Spleen (tissue), 11 donors: ENCODE measurements at regions not wholly inside any gene's neighbourhood (a gene's known extent, or its start where the extent isn't known, plus 50 kb on each side); places are given as distances from the start of the nearest gene placed in this dataset.
"Not testable (repeated sequence)": the region's sequence is repeated elsewhere in the genome, so short reads cannot be mapped to it uniquely, and the experiment has no call there.

Experiments
- DNase-seq: peaks from one replicate; pipeline ENCODE4 v3.0.0-alpha.2; 2020
- H3K27ac ChIP-seq, 8 donors: fragments of 200-600 bp; sonication (generic) in 7 of 8; 1 replicate in 4 of 8; 2 replicates in 4 of 8; pipeline versions ENCODE4 v1.5.0 to v1.8.0; 2016 to 2021; ENCODE audit warnings: inconsistent platforms in 4 of 8, mild to moderate bottlenecking in 4 of 8, moderate library complexity in 1 of 8
- H3K27me3 ChIP-seq, 7 donors: fragments of 200-600 bp; sonication (generic) in 6 of 7; replicated peaks in 1 of 7; 1 replicate in 4 of 7; 2 replicates in 3 of 7; pipeline versions ENCODE4 v1.5.0 to v1.8.0; 2016 to 2021; ENCODE audit warnings: inconsistent platforms in 3 of 7, mild to moderate bottlenecking in 1 of 7
- H3K36me3 ChIP-seq, 6 donors: fragments of 200-600 bp; sonication (generic) in 5 of 6; 1 replicate in 4 of 6; 2 replicates in 2 of 6; pipeline versions ENCODE4 v1.5.0 to v1.8.0; 2016 to 2021; ENCODE audit warnings: inconsistent platforms in 2 of 6
- H3K4me1 ChIP-seq, 6 donors: fragments of 200-600 bp; sonication (generic) in 5 of 6; 1 replicate in 3 of 6; 2 replicates in 3 of 6; pipeline versions ENCODE4 v1.5.0 to v1.8.0; 2016 to 2021; ENCODE audit warnings: inconsistent platforms in 3 of 6
- H3K4me3 ChIP-seq, 8 donors: fragments of 200-600 bp; sonication (generic) in 7 of 8; 1 replicate in 4 of 8; 2 replicates in 4 of 8; pipeline versions ENCODE4 v1.5.0 to v1.8.0; 2016 to 2021; ENCODE audit warnings: inconsistent platforms in 4 of 8, mild to moderate bottlenecking in 4 of 8, moderate library complexity in 2 of 8
- H3K9me3 ChIP-seq, 8 donors: fragments of 200-600 bp; sonication (generic) in 7 of 8; 1 replicate in 4 of 8; 2 replicates in 4 of 8; pipeline versions ENCODE4 v1.5.0 to v1.8.0; 2016 to 2021; ENCODE audit warnings: inconsistent platforms in 4 of 8
- CTCF ChIP-seq, 11 experiments: fragments of 200-600 bp in 7 of 11; fragments of 450-650 bp in 4 of 11; sonication (generic) in 4 of 11; IDR thresholded peaks in 8 of 11; conservative IDR thresholded peaks in 3 of 11; 1 replicate in 7 of 11; 2 replicates in 4 of 11; pipeline versions ENCODE4 v1.4.0 to v1.8.0; 2016 to 2021; ENCODE audit warnings: antibody characterized with exemption in 11 of 11, inconsistent platforms in 4 of 11, mild to moderate bottlenecking in 1 of 11
- POLR2A ChIP-seq, 3 donors: fragments of 450-650 bp; IDR thresholded peaks; one replicate each; pipeline ENCODE4 v1.5.1; 2017; ENCODE audit warnings: antibody characterized with exemption in 3 of 3, mild to moderate bottlenecking in 1 of 3
- POLR2AphosphoS5 ChIP-seq, 3 donors: sonication (generic); formaldehyde crosslinking; IDR thresholded peaks; one replicate each; pipeline ENCODE4 v1.5.1; 2017; ENCODE audit warnings: antibody characterized with exemption in 3 of 3
- WGBS, 5 donors: extraction: QIAGEN DNeasy Blood & Tissue Kit in 3 of 5; methylation state at CpG; one replicate each; pipeline versions ENCODE4 v1.1.5 to v1.1.7; 2013 to 2018; 5-methylcytosine and 5-hydroxymethylcytosine counted together
- intact Hi-C: fragments of 100-400 bp; cut with DNase I; formaldehyde crosslinking; loops from one replicate; pipeline ENCODE4 v1.15.0; 2023; ENCODE audit warnings: low total_unique reads
- donor health status: healthy with polysubstance abuse.
- donor health status: DM: no; HTN: no; CAD: no; lungs with moderate emphysema.
- donor health status: DM: no; HTN: no; CAD: no.
- donor health status: Bipolar disorder and iron deficiency.
- donor health status: healthy.
- donor health status: DM: no; HTN: no; CAD: no.
- donor health status: DM: yes; HTN: yes; CAD: no.

GRCh38 chr7:131827421-131827820 lies 271.0 kb upstream of the PODXL start:
- peaks cover 0 to 11% (median 0%) of the 10 kb centered on the region in 6 donors for H3K4me1 ChIP-seq
- TF ChIP-seq POLR2A (IDR thresholded peaks at IDR 0.05) (no peak), POLR2AphosphoS5 (IDR thresholded peaks at IDR 0.05) (no peak), CTCF (IDR thresholded peaks at IDR 0.05 in 8 of 11, conservative IDR thresholded peaks at IDR 0.05 in 3 of 11) (no peak)
- DNase-seq, result no peak
- intact Hi-C loops, result no loop called here
- H3K27ac ChIP-seq, result no peak overlapping the region
- H3K27me3 ChIP-seq, result peaks cover 0 to 35% (median 0%) of the 10 kb centered on the region in 7 donors
- peaks cover 0 to 10% (median 2%) of the 10 kb centered on the region in 8 donors for H3K9me3 ChIP-seq
- no peaks in the 10 kb centered on the region for H3K36me3 ChIP-seq
- WGBS, 5 donors, result 83 to 86% (median 84%) methylated on average over 5 of the region's 5 CpGs
- no peak overlapping the region for H3K4me3 ChIP-seq

- intact Hi-C loops, result no loop called here
- no peak overlapping the region for H3K4me3 ChIP-seq
- no peak for DNase-seq
- peaks cover 0 to 11% (median 0%) of the 10 kb centered on the region in 6 donors for H3K4me1 ChIP-seq
- H3K27me3 ChIP-seq, result peaks cover 0 to 31% (median 0%) of the 10 kb centered on the region in 7 donors
- peaks cover 0 to 10% (median 2%) of the 10 kb centered on the region in 8 donors for H3K9me3 ChIP-seq
- 69 to 87% (median 79%) methylated on average over 8 of the region's 8 CpGs for WGBS, 5 donors
- no peaks in the 10 kb centered on the region for H3K36me3 ChIP-seq
- TF ChIP-seq CTCF (IDR thresholded peaks at IDR 0.05 in 8 of 11, conservative IDR thresholded peaks at IDR 0.05 in 3 of 11), result no peak
- no peak for TF ChIP-seq POLR2AphosphoS5 (IDR thresholded peaks at IDR 0.05)
- no peak overlapping the region for H3K27ac ChIP-seq
These were observed 270.5 kb upstream of the PODXL start for GRCh38 chr7:131826960-131827359.

- H3K27me3 ChIP-seq, H3K4me3 ChIP-seq, H3K27ac ChIP-seq, H3K36me3 ChIP-seq, H3K4me1 ChIP-seq, DNase-seq, intact Hi-C loops: not testable (repeated sequence)
- 89 to 94% (median 92%) methylated on average over 8 of the region's 8 CpGs for WGBS, 5 donors
- peaks cover 0 to 10% (median 2%) of the 10 kb centered on the region in 8 donors for H3K9me3 ChIP-seq
These were observed 267.6 kb upstream of the PODXL start for GRCh38 chr7:131823961-131824440.

- H3K9me3 ChIP-seq, result no peaks in the 10 kb centered on the region
- H3K27me3 ChIP-seq, result no peaks in the 10 kb centered on the region
- no peak overlapping the region for H3K4me3 ChIP-seq
- intact Hi-C loops, result no loop called here
- DNase-seq, result no peak
- H3K4me1 ChIP-seq, result no peaks in the 10 kb centered on the region
- no peak overlapping the region for H3K27ac ChIP-seq
- no peaks in the 10 kb centered on the region for H3K36me3 ChIP-seq
- TF ChIP-seq CTCF (IDR thresholded peaks at IDR 0.05 in 8 of 11, conservative IDR thresholded peaks at IDR 0.05 in 3 of 11) (no peak), POLR2AphosphoS5 (IDR thresholded peaks at IDR 0.05) (no peak), POLR2A (IDR thresholded peaks at IDR 0.05) (no peak)
- WGBS, 5 donors, result 30 to 35% (median 31%) methylated on average over 4 of the region's 4 CpGs
These were observed 263.5 kb upstream of the PODXL start for GRCh38 chr7:131819891-131820290.
